ENCODE measurements at regions not wholly inside any gene's neighbourhood (a gene's known extent, or its start where the extent isn't known, plus 50 kb on each side); places are given as distances from the start of the nearest gene placed in this dataset.

GRCh38 chr13:81393110-81393509 is 1052.2 kb upstream of the SPRY2 start:
- H4K20me1 ChIP-seq (ENCODE audit: control insufficient read depth, insufficient read depth): no peaks in the 10 kb centered on the region
- no peak overlapping the region for H2AFZ ChIP-seq (ENCODE audit: control insufficient read depth, low read depth, low read length)
- H3K79me2 ChIP-seq (ENCODE audit: control insufficient read depth, insufficient read depth, low read length): no peaks in the 10 kb centered on the region
- H3K4me1 ChIP-seq (ENCODE audit: control insufficient read depth, insufficient read depth, low read length): no peaks in the 10 kb centered on the region
- H3K27ac ChIP-seq (ENCODE audit: control insufficient read depth, insufficient read depth): no peak overlapping the region
- POLR2A ChIA-PET: interaction anchor here (0.6 kb wide), 1 partner anchor 59 kb away, joined by 3 read pairs; no protein-coding TSS in a partner anchor
- no peak overlapping the region for H3K4me2 ChIP-seq (ENCODE audit: control insufficient read depth, insufficient read depth)
- intact Hi-C loops (cut with micrococcal nuclease; ENCODE audit: unreplicated experiment): no loop called here
- in situ Hi-C loops (cut with MboI): no loop called here
- RAD21 ChIA-PET (ENCODE audit: unreplicated experiment): interaction anchor here (1.6 kb wide), 2 partner anchors 11 to 13 kb away, joined by 6 to 10 read pairs; no protein-coding TSS in a partner anchor
- FAIRE-seq: no peak
- H3K9me3 ChIP-seq (replicated peaks; ENCODE audit: control insufficient read depth, insufficient read depth, low read length): no peaks in the 10 kb centered on the region
- 0% methylated on average over 3 of the region's 3 CpGs for WGBS (ENCODE audit: insufficient coverage, insufficient replicate concordance, low lambda C conversion rate, missing lambda C conversion rate)
- no peak overlapping the region for H3K4me3 ChIP-seq
- CTCF ChIA-PET: no interaction called here
- H3K9ac ChIP-seq (ENCODE audit: control insufficient read depth, insufficient read depth, low read length): no peak overlapping the region
- no TSS peak for BruUV-seq (replicated peaks)
- SMC1A ChIA-PET (ENCODE audit: uncharacterized antibody, unreplicated experiment): interaction anchor here (0.7 to 5.4 kb wide), 3 partner anchors 10 to 27 kb away, joined by 3 to 42 read pairs (median 5); no protein-coding TSS in a partner anchor
- TF ChIP-seq TCF12 (IDR thresholded peaks at IDR 0.05; ENCODE audit: low read depth, low read length): no peak
- no peaks in the 10 kb centered on the region for H3K27me3 ChIP-seq (replicated peaks in 1 of 2; ENCODE audit: control insufficient read depth in 2 of 2, insufficient read depth in 2 of 2, low read length in 1 of 2)
- no peaks in the 10 kb centered on the region for H3K36me3 ChIP-seq (ENCODE audit: control insufficient read depth in 2 of 2, insufficient read depth in 2 of 2, low read length in 1 of 2)
- DNase-seq (ENCODE audit: low read depth, low spot score): no peak
- peak; percentile 24; the same call in 2 of the 3 replicates for ATAC-seq

GRCh38 chr13:81388400-81388799 is 1047.5 kb upstream of the SPRY2 start:
- BruUV-seq (replicated peaks): no TSS peak
- POLR2A ChIA-PET: no interaction called here
- ATAC-seq (no peak; the same call in 2 of the 3 replicates), DNase-seq (ENCODE audit: low read depth, low spot score) (no peak), FAIRE-seq (no peak)
- H2AFZ ChIP-seq (ENCODE audit: control insufficient read depth, low read depth, low read length): no peak overlapping the region
- no peak overlapping the region for H3K9ac ChIP-seq (ENCODE audit: control insufficient read depth, insufficient read depth, low read length)
- no peaks in the 10 kb centered on the region for H3K79me2 ChIP-seq (ENCODE audit: control insufficient read depth, insufficient read depth, low read length)
- no peaks in the 10 kb centered on the region for H3K9me3 ChIP-seq (replicated peaks; ENCODE audit: control insufficient read depth, insufficient read depth, low read length)
- no peaks in the 10 kb centered on the region for H4K20me1 ChIP-seq (ENCODE audit: control insufficient read depth, insufficient read depth)
- H3K4me2 ChIP-seq (ENCODE audit: control insufficient read depth, insufficient read depth): no peak overlapping the region
- SMC1A ChIA-PET (ENCODE audit: uncharacterized antibody, unreplicated experiment): no interaction called here
- CTCF ChIA-PET: interaction anchor here (1.0 kb wide), 1 partner anchor 16 kb away, joined by 3 read pairs; no protein-coding TSS in a partner anchor
- H3K36me3 ChIP-seq (ENCODE audit: control insufficient read depth in 2 of 2, insufficient read depth in 2 of 2, low read length in 1 of 2): no peaks in the 10 kb centered on the region
- no peak overlapping the region for H3K4me3 ChIP-seq
- no peaks in the 10 kb centered on the region for H3K27me3 ChIP-seq (replicated peaks in 1 of 2; ENCODE audit: control insufficient read depth in 2 of 2, insufficient read depth in 2 of 2, low read length in 1 of 2)
- in situ Hi-C loops (cut with MboI): no loop called here
- no peaks in the 10 kb centered on the region for H3K4me1 ChIP-seq (ENCODE audit: control insufficient read depth, insufficient read depth, low read length)
- intact Hi-C loops (cut with micrococcal nuclease; ENCODE audit: unreplicated experiment): no loop called here
- H3K27ac ChIP-seq (ENCODE audit: control insufficient read depth, insufficient read depth): no peak overlapping the region
- WGBS (ENCODE audit: insufficient coverage, insufficient replicate concordance, low lambda C conversion rate, missing lambda C conversion rate): 0% methylated on average over 1 of the region's 1 CpG
- RAD21 ChIA-PET (ENCODE audit: unreplicated experiment): interaction anchor here (3.0 kb wide), 1 partner anchor 18 kb away, joined by 9 read pairs; no protein-coding TSS in a partner anchor
- TF ChIP-seq SKIL (IDR thresholded peaks at IDR 0.05; ENCODE audit: low read depth, poor library complexity, severe bottlenecking) (no peak), RUNX3 (IDR thresholded peaks at IDR 0.05; ENCODE audit: low read length) (no peak), SUPT20H (IDR thresholded peaks at IDR 0.05; ENCODE audit: borderline replicate concordance, control insufficient read depth, low read depth, low read length) (no peak), REST (IDR thresholded peaks at IDR 0.05; ENCODE audit: low read depth, low read length) (no peak), HSF1 (IDR thresholded peaks at IDR 0.05; ENCODE audit: low read depth, low read length) (no peak), KLF5 (IDR thresholded peaks at IDR 0.05; ENCODE audit: partially characterized antibody) (no peak), ATF3 (IDR thresholded peaks at IDR 0.05; ENCODE audit: borderline replicate concordance, extremely low read depth, low read depth, low read length) (no peak)

Measured in GM12878 (cell line).